Mesothelial cell of epicardium (in vitro differentiated cells): ENCODE measurements at regions not wholly inside any gene's neighbourhood (a gene's known extent, or its start where the extent isn't known, plus 50 kb on each side); places are given as distances from the start of the nearest gene placed in this dataset.
"Not testable (repeated sequence)": the region's sequence is repeated elsewhere in the genome, so short reads cannot be mapped to it uniquely, and the experiment has no call there.

ENCODE experiments used
- DNase-seq, 2 experiments: peaks; one replicate each; pipeline ENCODE4 v3.0.0; 2021; ENCODE audit warnings: low spot score in 2 of 2; ENCODE audit not compliant: unreplicated experiment in 2 of 2
- H3K27ac Mint-ChIP-seq: 2 replicates; pipeline ENCODE4 v1.8.0; 2021; ENCODE audit warnings: mixed read lengths
- H3K27me3 Mint-ChIP-seq: 2 replicates; pipeline ENCODE4 v1.8.0; 2021; ENCODE audit warnings: low read depth, mixed read lengths
- H3K36me3 Mint-ChIP-seq: 2 replicates; pipeline ENCODE4 v1.8.0; 2021; ENCODE audit warnings: mixed read lengths
- H3K4me1 Mint-ChIP-seq: 2 replicates; pipeline ENCODE4 v1.8.0; 2021; ENCODE audit warnings: mixed read lengths
- H3K4me3 Mint-ChIP-seq: 2 replicates; pipeline ENCODE4 v1.8.0; 2021; ENCODE audit warnings: mild to moderate bottlenecking, moderate library complexity, mixed read lengths
- H3K9me3 Mint-ChIP-seq: 2 replicates; pipeline ENCODE4 v1.8.0; 2021; ENCODE audit warnings: mixed read lengths
- TF ChIP-seq, protein P1 (sequence below): fragments of 200-600 bp; sonication (generic); IDR thresholded peaks from one replicate; pipeline ENCODE4 v1.5.0; 2021; ENCODE audit warnings: antibody characterized with exemption; ENCODE audit not compliant: unreplicated experiment

- DNase-seq, H3K4me3 Mint-ChIP-seq, H3K4me1 Mint-ChIP-seq, H3K27ac Mint-ChIP-seq, H3K9me3 Mint-ChIP-seq, H3K36me3 Mint-ChIP-seq, H3K27me3 Mint-ChIP-seq: not testable (repeated sequence)
Measured at GRCh38 chr3:178209618-178210017, 326.6 kb upstream of the KCNMB2 start.

GRCh38 chr3:178211086-178211485 is 325.1 kb upstream of the KCNMB2 start:
- DNase-seq, H3K9me3 Mint-ChIP-seq, H3K4me1 Mint-ChIP-seq, H3K36me3 Mint-ChIP-seq, H3K27me3 Mint-ChIP-seq, H3K4me3 Mint-ChIP-seq, H3K27ac Mint-ChIP-seq: not testable (repeated sequence)

DNA sequence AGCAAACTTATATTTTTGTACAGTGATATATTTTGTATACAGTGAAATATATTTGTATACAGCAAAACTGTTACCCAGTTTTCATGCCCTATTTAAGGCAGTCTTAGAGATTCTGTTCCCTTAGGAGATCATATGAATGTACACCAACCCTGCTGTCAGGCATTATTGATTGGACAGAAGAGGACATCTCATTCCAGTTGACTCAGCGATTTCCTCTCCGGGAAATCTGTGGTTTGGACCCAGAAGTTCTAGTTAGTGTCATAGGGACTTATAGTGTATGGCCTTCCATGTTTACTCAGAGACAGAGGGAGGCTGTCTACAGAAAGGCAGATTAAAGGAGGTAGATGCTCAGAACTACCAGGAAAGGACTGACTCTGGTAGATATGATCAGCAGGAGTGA is 318.8 kb upstream of the KCNMB2 start:
- H3K4me3 Mint-ChIP-seq: no peak overlapping the region
- peaks cover 21% of the 10 kb centered on the region for H3K9me3 Mint-ChIP-seq
- H3K4me1 Mint-ChIP-seq: no peaks in the 10 kb centered on the region
- TF ChIP-seq, protein P1, sequence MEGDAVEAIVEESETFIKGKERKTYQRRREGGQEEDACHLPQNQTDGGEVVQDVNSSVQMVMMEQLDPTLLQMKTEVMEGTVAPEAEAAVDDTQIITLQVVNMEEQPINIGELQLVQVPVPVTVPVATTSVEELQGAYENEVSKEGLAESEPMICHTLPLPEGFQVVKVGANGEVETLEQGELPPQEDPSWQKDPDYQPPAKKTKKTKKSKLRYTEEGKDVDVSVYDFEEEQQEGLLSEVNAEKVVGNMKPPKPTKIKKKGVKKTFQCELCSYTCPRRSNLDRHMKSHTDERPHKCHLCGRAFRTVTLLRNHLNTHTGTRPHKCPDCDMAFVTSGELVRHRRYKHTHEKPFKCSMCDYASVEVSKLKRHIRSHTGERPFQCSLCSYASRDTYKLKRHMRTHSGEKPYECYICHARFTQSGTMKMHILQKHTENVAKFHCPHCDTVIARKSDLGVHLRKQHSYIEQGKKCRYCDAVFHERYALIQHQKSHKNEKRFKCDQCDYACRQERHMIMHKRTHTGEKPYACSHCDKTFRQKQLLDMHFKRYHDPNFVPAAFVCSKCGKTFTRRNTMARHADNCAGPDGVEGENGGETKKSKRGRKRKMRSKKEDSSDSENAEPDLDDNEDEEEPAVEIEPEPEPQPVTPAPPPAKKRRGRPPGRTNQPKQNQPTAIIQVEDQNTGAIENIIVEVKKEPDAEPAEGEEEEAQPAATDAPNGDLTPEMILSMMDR: no peak
- no peaks in the 10 kb centered on the region for H3K27me3 Mint-ChIP-seq
- no peak for DNase-seq
- H3K36me3 Mint-ChIP-seq: peaks cover 2% of the 10 kb centered on the region
- no peak overlapping the region for H3K27ac Mint-ChIP-seq

DNA sequence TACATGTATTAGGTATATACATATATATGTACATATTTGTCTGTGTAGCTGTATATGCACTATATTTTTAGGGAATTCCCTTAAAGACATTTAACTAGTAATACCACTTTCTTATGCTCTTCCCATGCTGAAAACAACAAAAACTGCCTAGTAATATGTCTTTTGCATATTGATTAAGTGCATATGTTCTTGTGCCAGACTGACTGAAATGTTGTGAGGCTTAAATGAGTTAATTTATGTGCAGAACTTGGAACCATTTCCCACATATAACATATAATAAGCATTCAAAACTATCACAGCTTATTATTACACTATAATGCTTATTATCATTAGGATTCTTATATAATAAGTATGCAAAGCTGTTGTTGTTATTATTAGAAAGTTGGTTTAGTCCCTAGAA is 318.0 kb upstream of the KCNMB2 start:
- TF ChIP-seq, protein P1: no peak
- H3K27me3 Mint-ChIP-seq: no peaks in the 10 kb centered on the region
- no peak for DNase-seq
- H3K9me3 Mint-ChIP-seq: peaks cover 26% of the 10 kb centered on the region
- no peak overlapping the region for H3K4me3 Mint-ChIP-seq
- H3K4me1 Mint-ChIP-seq: no peaks in the 10 kb centered on the region
- H3K36me3 Mint-ChIP-seq: peaks cover 2% of the 10 kb centered on the region
- no peak overlapping the region for H3K27ac Mint-ChIP-seq

DNA sequence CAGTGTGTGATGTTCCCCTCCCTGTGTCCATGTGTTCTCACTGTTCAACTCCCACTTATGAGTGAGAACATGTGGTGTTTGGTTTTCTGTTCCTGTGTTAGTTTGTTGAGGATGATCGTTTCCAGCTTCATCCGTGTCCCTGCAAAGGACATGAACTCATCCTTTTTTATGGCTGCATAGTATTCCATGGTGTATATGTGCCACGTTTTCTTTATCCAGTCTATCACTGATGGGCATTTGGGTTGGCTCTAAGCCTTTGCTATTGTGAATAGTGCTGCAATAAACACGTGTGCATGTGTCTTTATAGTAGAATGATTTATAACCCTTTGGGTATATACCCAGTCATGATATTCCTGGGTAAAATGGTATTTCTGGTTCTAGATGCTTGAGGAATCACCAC is 316.6 kb upstream of the KCNMB2 start:
- peaks cover 26% of the 10 kb centered on the region for H3K9me3 Mint-ChIP-seq
- not testable (repeated sequence) for H3K27me3 Mint-ChIP-seq, H3K4me1 Mint-ChIP-seq, DNase-seq, H3K36me3 Mint-ChIP-seq, H3K4me3 Mint-ChIP-seq, H3K27ac Mint-ChIP-seq

DNA sequence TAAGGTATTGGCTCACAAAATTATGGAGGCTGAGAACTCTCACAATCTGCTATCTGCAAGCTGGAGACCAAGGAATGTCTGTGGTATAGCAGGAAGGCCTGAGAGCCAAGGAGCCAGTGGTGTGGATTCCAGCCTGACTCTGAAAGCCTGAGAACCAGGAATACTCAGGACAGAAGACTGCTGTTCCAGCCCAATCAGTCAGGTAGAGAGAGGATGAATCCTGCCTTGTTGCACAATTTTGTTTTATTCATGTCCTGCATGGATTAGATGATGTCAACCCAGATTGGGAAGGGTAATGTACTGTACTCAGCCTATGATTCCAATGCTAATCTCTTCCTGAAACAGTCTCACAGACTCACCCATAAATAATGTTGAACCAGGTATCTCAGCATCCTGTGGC is 312.4 kb upstream of the KCNMB2 start:
- Mint-ChIP-seq H3K4me1 (no peaks in the 10 kb centered on the region), H3K27me3 (no peaks in the 10 kb centered on the region), H3K4me3 (no peak overlapping the region), H3K36me3 (peaks cover 5% of the 10 kb centered on the region), H3K27ac (no peak overlapping the region), H3K9me3 (peaks cover 37% of the 10 kb centered on the region)
- DNase-seq: no peak
- TF ChIP-seq, protein P1: no peak

- H3K27ac Mint-ChIP-seq: no peak overlapping the region
- H3K4me3 Mint-ChIP-seq: no peak overlapping the region
- no peaks in the 10 kb centered on the region for H3K27me3 Mint-ChIP-seq
- H3K36me3 Mint-ChIP-seq: peaks cover 16% of the 10 kb centered on the region
- peaks cover 41% of the 10 kb centered on the region for H3K9me3 Mint-ChIP-seq
- TF ChIP-seq, protein P1: no peak
- no peak for DNase-seq
- no peaks in the 10 kb centered on the region for H3K4me1 Mint-ChIP-seq
Measured at GRCh38 chr3:178226094-178226493, 310.1 kb upstream of the KCNMB2 start.
